Brain microvascular endothelial cell (primary cell): ENCODE measurements at regions not wholly inside any gene's neighbourhood (a gene's known extent, or its start where the extent isn't known, plus 50 kb on each side); places are given as distances from the start of the nearest gene placed in this dataset.

Source experiments
- DNase-seq: peaks from one replicate; pipeline ENCODE4 v3.0.0-alpha.2; 2020
- H3K27ac ChIP-seq: fragments of 250-450 bp; sonication (Bioruptor Pico); 2 replicates; pipeline ENCODE4 v1.5.1; 2020; ENCODE audit warnings: mild to moderate bottlenecking, moderate library complexity
- H3K27me3 ChIP-seq: fragments of 250-450 bp; sonication (Bioruptor Pico); replicated peaks from 2 replicates; pipeline ENCODE4 v1.5.1; 2020; ENCODE audit warnings: mild to moderate bottlenecking
- H3K36me3 ChIP-seq: fragments of 250-450 bp; sonication (Bioruptor Pico); replicated peaks from 2 replicates; pipeline ENCODE4 v1.5.1; 2020; ENCODE audit warnings: mild to moderate bottlenecking
- H3K4me3 ChIP-seq: 2 replicates; pipeline ENCODE4 v1.5.1; 2011; ENCODE audit warnings: low read depth, mild to moderate bottlenecking, control low read depth, low read length, moderate library complexity
- CTCF ChIP-seq: IDR thresholded peaks from 2 replicates; pipeline ENCODE4 v1.5.1; 2011; ENCODE audit warnings: low read depth, mild to moderate bottlenecking, moderate library complexity, low read length, control low read depth, inconsistent platforms; ENCODE audit errors: missing control alignments
- in situ Hi-C: cut with HindIII; loops from 2 replicates; pipeline ENCODE4 v1.10.0; 2017; ENCODE audit warnings: low sequenced_read_pairs, low pct_ligation_motif_present

- no peak for DNase-seq
- Histone ChIP-seq H3K27me3 (no peaks in the 10 kb centered on the region), H3K4me3 (no peak overlapping the region), H3K36me3 (no peaks in the 10 kb centered on the region), H3K27ac (no peak overlapping the region)
- TF ChIP-seq CTCF: no peak
- in situ Hi-C loops: no loop called here
Observed at GRCh38 chr9:81047280-81047679, 642.1 kb downstream of the TLE1 start.

- Histone ChIP-seq H3K27me3 (no peaks in the 10 kb centered on the region), H3K4me3 (no peak overlapping the region), H3K36me3 (no peaks in the 10 kb centered on the region), H3K27ac (no peak overlapping the region)
- DNase-seq: no peak
- in situ Hi-C loops: no loop called here
- TF ChIP-seq CTCF: no peak
Observed at GRCh38 chr9:81045658-81046057, 643.7 kb downstream of the TLE1 start.

- no peak for TF ChIP-seq CTCF
- no peak overlapping the region for H3K27ac ChIP-seq
- no peaks in the 10 kb centered on the region for H3K27me3 ChIP-seq
- H3K4me3 ChIP-seq: no peak overlapping the region
- no peak for DNase-seq
- in situ Hi-C loops: no loop called here
- no peaks in the 10 kb centered on the region for H3K36me3 ChIP-seq
Observed at GRCh38 chr9:81037889-81038288, 651.5 kb downstream of the TLE1 start.

GRCh38 chr9:81035601-81036000 is 653.7 kb downstream of the TLE1 start:
- H3K36me3 ChIP-seq: no peaks in the 10 kb centered on the region
- TF ChIP-seq CTCF: no peak
- H3K4me3 ChIP-seq: no peak overlapping the region
- DNase-seq: no peak
- no peak overlapping the region for H3K27ac ChIP-seq
- in situ Hi-C loops: no loop called here
- H3K27me3 ChIP-seq: no peaks in the 10 kb centered on the region

GRCh38 chr9:81035171-81035570 is 654.2 kb downstream of the TLE1 start:
- Histone ChIP-seq H3K36me3 (no peaks in the 10 kb centered on the region), H3K27me3 (no peaks in the 10 kb centered on the region), H3K4me3 (no peak overlapping the region), H3K27ac (no peak overlapping the region)
- in situ Hi-C loops: no loop called here
- TF ChIP-seq CTCF: no peak
- no peak for DNase-seq

- in situ Hi-C loops: no loop called here
- Histone ChIP-seq H3K27me3 (no peaks in the 10 kb centered on the region), H3K27ac (peak overlapping the region; percentile 82), H3K36me3 (no peaks in the 10 kb centered on the region), H3K4me3 (no peak overlapping the region)
- no peak for TF ChIP-seq CTCF
- DNase-seq: peak; percentile 10
Observed at GRCh38 chr9:81032831-81033230, 656.5 kb downstream of the TLE1 start.
